ENCODE measurements at regions not wholly inside any gene's neighbourhood (a gene's known extent, or its start where the extent isn't known, plus 50 kb on each side); places are given as distances from the start of the nearest gene placed in this dataset.
"Not testable (repeated sequence)": the region's sequence is repeated elsewhere in the genome, so short reads cannot be mapped to it uniquely, and the experiment has no call there.

DNA sequence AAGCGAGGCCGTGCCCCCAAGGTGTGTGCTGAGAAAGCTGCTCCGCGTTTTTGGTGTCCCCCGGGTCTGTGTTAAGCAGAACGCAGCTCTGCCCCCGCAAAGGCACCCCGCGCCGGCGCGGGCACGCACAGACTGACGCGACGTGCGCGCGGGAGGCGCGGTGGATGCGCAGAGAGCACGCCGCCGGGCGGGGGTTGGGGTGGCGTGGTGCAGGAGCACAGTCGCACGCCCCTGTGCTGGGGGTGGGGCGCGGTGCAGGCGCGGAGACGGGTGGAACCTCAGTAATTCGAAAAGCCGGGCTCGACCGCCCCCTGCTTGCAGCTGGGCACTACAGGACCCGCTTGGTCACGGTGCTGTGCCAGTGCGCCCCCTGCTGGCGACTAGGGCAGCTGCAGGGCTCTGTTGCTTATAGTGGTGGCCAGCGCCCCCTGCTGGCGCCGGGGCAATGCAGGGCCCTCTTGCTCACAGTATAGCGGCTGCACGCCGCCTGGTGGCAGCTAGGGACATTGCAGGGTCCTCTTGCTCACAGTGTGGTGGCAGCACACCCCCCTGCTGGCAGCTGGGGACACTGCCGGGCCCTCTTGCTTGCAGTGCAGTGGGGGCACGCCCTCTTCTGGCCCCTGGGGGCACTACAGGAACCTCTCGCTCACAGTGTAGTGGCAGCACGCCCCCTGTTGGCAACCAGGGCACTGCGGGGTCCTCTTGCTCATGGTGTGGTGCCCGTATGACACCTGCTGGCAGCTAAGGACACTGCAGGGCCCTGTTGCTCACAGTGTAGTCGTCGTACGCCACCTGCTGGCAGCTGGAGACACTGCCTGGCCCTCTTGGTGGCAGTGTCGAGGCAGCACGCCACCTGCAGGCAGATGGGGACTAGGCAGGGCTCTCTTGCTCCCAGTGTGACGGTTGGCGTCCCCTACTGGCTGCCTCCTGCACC is 144.0 kb upstream of the DUSP22 start:
- TF ChIP-seq ZNF274 (IDR thresholded peaks at IDR 0.05; ENCODE audit: low read depth, low read length); SUZ12 (IDR thresholded peaks at IDR 0.05; ENCODE audit: extremely low read depth, insufficient read depth, insufficient read length): not testable (repeated sequence)

Measured in NT2/D1 (cell line).